ENCODE measurements at regions not wholly inside any gene's neighbourhood (a gene's known extent, or its start where the extent isn't known, plus 50 kb on each side); places are given as distances from the start of the nearest gene placed in this dataset.
A peak's percentile ranks its signal among the peaks of the same experiment; 100 is the strongest.
"Not testable (repeated sequence)": the region's sequence is repeated elsewhere in the genome, so short reads cannot be mapped to it uniquely, and the experiment has no call there.

GRCh38 chr5:33102551-33102950, 338.2 kb upstream of the TARS1 start:
- Histone ChIP-seq H3K36me3 (ENCODE audit: control insufficient read depth, insufficient read depth, low read length) (no peaks in the 10 kb centered on the region), H3K27ac (ENCODE audit: insufficient read depth, low read length, poor library complexity, severe bottlenecking) (no peak overlapping the region), H3K4me3 (ENCODE audit: low read depth, low read length) (no peak overlapping the region), H3K9me3 (ENCODE audit: control insufficient read depth in 2 of 2, low read length in 2 of 2) (peaks cover 0 to 6% of the 10 kb centered on the region in 2 experiments), H3K4me1 (ENCODE audit: control insufficient read depth, insufficient read depth, low read length, poor library complexity, severe bottlenecking) (no peaks in the 10 kb centered on the region), H3K27me3 (ENCODE audit: control insufficient read depth, insufficient read depth, low read length) (no peaks in the 10 kb centered on the region)
- H3K27ac Mint-ChIP-seq, result no peak overlapping the region
- H3K36me3 Mint-ChIP-seq, result no peaks in the 10 kb centered on the region
- peak overlapping the region in 1 of 4 donors; percentile 7 for H3K4me3 Mint-ChIP-seq
- H3K27me3 Mint-ChIP-seq, result no peaks in the 10 kb centered on the region
- no peak for DNase-seq
- peaks cover 0 to 29% (median 19%) of the 10 kb centered on the region in 7 donors for H3K9me3 Mint-ChIP-seq
- no peaks in the 10 kb centered on the region for H3K4me1 Mint-ChIP-seq
- no peak for ATAC-seq (ENCODE audit: low read depth in 2 of 2)

- no peak overlapping the region for H3K4me3 Mint-ChIP-seq
- peaks cover 8 to 42% (median 20%) of the 10 kb centered on the region in 7 donors for H3K9me3 Mint-ChIP-seq
- H3K27ac Mint-ChIP-seq, result no peak overlapping the region
Measured at GRCh38 chr5:33105521-33105941, 335.2 kb upstream of the TARS1 start.

GRCh38 chr5:33110496-33110895, 330.3 kb upstream of the TARS1 start:
- not testable (repeated sequence) for H3K9me3 ChIP-seq (ENCODE audit: control insufficient read depth in 2 of 2, low read length in 2 of 2); H3K4me1 Mint-ChIP-seq; DNase-seq; H3K4me1 ChIP-seq (ENCODE audit: control insufficient read depth, insufficient read depth, low read length, poor library complexity, severe bottlenecking); H3K27me3 ChIP-seq (ENCODE audit: control insufficient read depth, insufficient read depth, low read length); H3K36me3 Mint-ChIP-seq; ATAC-seq (ENCODE audit: low read depth in 2 of 2); H3K27ac Mint-ChIP-seq; H3K27ac ChIP-seq (ENCODE audit: insufficient read depth, low read length, poor library complexity, severe bottlenecking); H3K4me3 Mint-ChIP-seq; H3K27me3 Mint-ChIP-seq; H3K36me3 ChIP-seq (ENCODE audit: control insufficient read depth, insufficient read depth, low read length); H3K4me3 ChIP-seq (ENCODE audit: low read depth, low read length)
- H3K9me3 Mint-ChIP-seq, result peaks cover 5 to 53% (median 9%) of the 10 kb centered on the region in 7 donors

More at GRCh38 chr5:33105521-33105941, 335.2 kb upstream of the TARS1 start:
- ATAC-seq (ENCODE audit: low read depth in 2 of 2) (no peak), DNase-seq (no peak)
- no peaks in the 10 kb centered on the region for H3K27me3 Mint-ChIP-seq
- H3K36me3 Mint-ChIP-seq, result no peaks in the 10 kb centered on the region
- Histone ChIP-seq H3K4me3 (ENCODE audit: low read depth, low read length) (no peak overlapping the region), H3K4me1 (ENCODE audit: control insufficient read depth, insufficient read depth, low read length, poor library complexity, severe bottlenecking) (no peaks in the 10 kb centered on the region), H3K9me3 (ENCODE audit: control insufficient read depth in 2 of 2, low read length in 2 of 2) (peaks cover 3 to 6% of the 10 kb centered on the region in 2 experiments), H3K27ac (ENCODE audit: insufficient read depth, low read length, poor library complexity, severe bottlenecking) (no peak overlapping the region), H3K27me3 (ENCODE audit: control insufficient read depth, insufficient read depth, low read length) (no peaks in the 10 kb centered on the region), H3K36me3 (ENCODE audit: control insufficient read depth, insufficient read depth, low read length) (no peaks in the 10 kb centered on the region)
- no peaks in the 10 kb centered on the region for H3K4me1 Mint-ChIP-seq

- Histone ChIP-seq H3K4me1 (ENCODE audit: control insufficient read depth, insufficient read depth, low read length, poor library complexity, severe bottlenecking) (no peaks in the 10 kb centered on the region), H3K27ac (ENCODE audit: insufficient read depth, low read length, poor library complexity, severe bottlenecking) (no peak overlapping the region), H3K9me3 (ENCODE audit: control insufficient read depth in 2 of 2, low read length in 2 of 2) (no peaks in the 10 kb centered on the region), H3K36me3 (ENCODE audit: control insufficient read depth, insufficient read depth, low read length) (no peaks in the 10 kb centered on the region), H3K4me3 (ENCODE audit: low read depth, low read length) (no peak overlapping the region), H3K27me3 (ENCODE audit: control insufficient read depth, insufficient read depth, low read length) (no peaks in the 10 kb centered on the region)
- Mint-ChIP-seq H3K27ac (no peak overlapping the region), H3K9me3 (peaks cover 1 to 40% (median 8%) of the 10 kb centered on the region in 7 donors), H3K4me1 (no peaks in the 10 kb centered on the region), H3K36me3 (no peaks in the 10 kb centered on the region), H3K27me3 (no peaks in the 10 kb centered on the region), H3K4me3 (no peak overlapping the region)
- no peak for ATAC-seq (ENCODE audit: low read depth in 2 of 2)
- no peak for DNase-seq
Measured at GRCh38 chr5:33114361-33114760, 326.4 kb upstream of the TARS1 start.

- Mint-ChIP-seq H3K9me3 (peaks cover 0 to 31% (median 9%) of the 10 kb centered on the region in 7 donors), H3K27ac (no peak overlapping the region), H3K4me3 (no peak overlapping the region)
Measured at GRCh38 chr5:33115467-33115866, 325.3 kb upstream of the TARS1 start.

GRCh38 chr5:33118761-33119415, 321.9 kb upstream of the TARS1 start:
- no peaks in the 10 kb centered on the region for H3K9me3 ChIP-seq (ENCODE audit: control insufficient read depth in 2 of 2, low read length in 2 of 2)
- no peak for DNase-seq
- H3K4me3 Mint-ChIP-seq, result no peak overlapping the region
- H3K36me3 ChIP-seq (ENCODE audit: control insufficient read depth, insufficient read depth, low read length), result no peaks in the 10 kb centered on the region
- peaks cover 0 to 20% (median 8%) of the 10 kb centered on the region in 7 donors for H3K9me3 Mint-ChIP-seq
- no peaks in the 10 kb centered on the region for H3K27me3 ChIP-seq (ENCODE audit: control insufficient read depth, insufficient read depth, low read length)
- no peaks in the 10 kb centered on the region for H3K36me3 Mint-ChIP-seq
- H3K27ac Mint-ChIP-seq, result no peak overlapping the region
- ATAC-seq (ENCODE audit: low read depth in 2 of 2), result no peak
- H3K4me3 ChIP-seq (ENCODE audit: low read depth, low read length), result no peak overlapping the region
- H3K4me1 ChIP-seq (ENCODE audit: control insufficient read depth, insufficient read depth, low read length, poor library complexity, severe bottlenecking), result no peaks in the 10 kb centered on the region
- H3K27me3 Mint-ChIP-seq, result no peaks in the 10 kb centered on the region
- no peaks in the 10 kb centered on the region for H3K4me1 Mint-ChIP-seq
- no peak overlapping the region for H3K27ac ChIP-seq (ENCODE audit: insufficient read depth, low read length, poor library complexity, severe bottlenecking)

More at GRCh38 chr5:33115467-33115866, 325.3 kb upstream of the TARS1 start:
- Mint-ChIP-seq H3K36me3 (no peaks in the 10 kb centered on the region), H3K4me1 (no peaks in the 10 kb centered on the region), H3K27me3 (no peaks in the 10 kb centered on the region)
- no peaks in the 10 kb centered on the region for H3K9me3 ChIP-seq (ENCODE audit: control insufficient read depth in 2 of 2, low read length in 2 of 2)
- no peak overlapping the region for H3K27ac ChIP-seq (ENCODE audit: insufficient read depth, low read length, poor library complexity, severe bottlenecking)
- H3K4me1 ChIP-seq (ENCODE audit: control insufficient read depth, insufficient read depth, low read length, poor library complexity, severe bottlenecking), result no peaks in the 10 kb centered on the region
- H3K36me3 ChIP-seq (ENCODE audit: control insufficient read depth, insufficient read depth, low read length), result no peaks in the 10 kb centered on the region
- no peak overlapping the region for H3K4me3 ChIP-seq (ENCODE audit: low read depth, low read length)
- H3K27me3 ChIP-seq (ENCODE audit: control insufficient read depth, insufficient read depth, low read length), result no peaks in the 10 kb centered on the region
- DNase-seq, result no peak
- ATAC-seq (ENCODE audit: low read depth in 2 of 2), result no peak

GRCh38 chr5:33120671-33121070, 320.1 kb upstream of the TARS1 start:
- Mint-ChIP-seq H3K36me3 (no peaks in the 10 kb centered on the region), H3K27me3 (no peaks in the 10 kb centered on the region), H3K27ac (peak overlapping the region in 1 of 3 donors; percentile 56), H3K9me3 (peaks cover 0 to 16% (median 8%) of the 10 kb centered on the region in 7 donors), H3K4me3 (peak overlapping the region in 1 of 4 donors; percentile 48), H3K4me1 (no peaks in the 10 kb centered on the region)
- Histone ChIP-seq H3K36me3 (ENCODE audit: control insufficient read depth, insufficient read depth, low read length) (no peaks in the 10 kb centered on the region), H3K9me3 (ENCODE audit: control insufficient read depth in 2 of 2, low read length in 2 of 2) (no peaks in the 10 kb centered on the region), H3K4me3 (ENCODE audit: low read depth, low read length) (no peak overlapping the region), H3K27me3 (ENCODE audit: control insufficient read depth, insufficient read depth, low read length) (no peaks in the 10 kb centered on the region), H3K4me1 (ENCODE audit: control insufficient read depth, insufficient read depth, low read length, poor library complexity, severe bottlenecking) (no peaks in the 10 kb centered on the region), H3K27ac (ENCODE audit: insufficient read depth, low read length, poor library complexity, severe bottlenecking) (no peak overlapping the region)
- ATAC-seq (ENCODE audit: low read depth in 2 of 2) (no peak), DNase-seq (no peak)

GRCh38 chr5:33129309-33129708, 311.5 kb upstream of the TARS1 start:
- Mint-ChIP-seq H3K27ac (no peak overlapping the region), H3K4me1 (no peaks in the 10 kb centered on the region)
- no peak for ATAC-seq (ENCODE audit: low read depth in 2 of 2)

More at GRCh38 chr5:33129309-33129708, 311.5 kb upstream of the TARS1 start:
- Mint-ChIP-seq H3K4me3 (no peak overlapping the region), H3K27me3 (no peaks in the 10 kb centered on the region), H3K36me3 (no peaks in the 10 kb centered on the region), H3K9me3 (peaks cover 3 to 31% (median 7%) of the 10 kb centered on the region in 7 donors)
- no peak for DNase-seq
- Histone ChIP-seq H3K4me3 (ENCODE audit: low read depth, low read length) (no peak overlapping the region), H3K27ac (ENCODE audit: insufficient read depth, low read length, poor library complexity, severe bottlenecking) (no peak overlapping the region), H3K4me1 (ENCODE audit: control insufficient read depth, insufficient read depth, low read length, poor library complexity, severe bottlenecking) (no peaks in the 10 kb centered on the region), H3K27me3 (ENCODE audit: control insufficient read depth, insufficient read depth, low read length) (no peaks in the 10 kb centered on the region), H3K9me3 (ENCODE audit: control insufficient read depth in 2 of 2, low read length in 2 of 2) (peaks cover 2 to 4% of the 10 kb centered on the region in 2 experiments), H3K36me3 (ENCODE audit: control insufficient read depth, insufficient read depth, low read length) (no peaks in the 10 kb centered on the region)
